Breast epithelium (tissue), 4 donors: ENCODE measurements at regions not wholly inside any gene's neighbourhood (a gene's known extent, or its start where the extent isn't known, plus 50 kb on each side); places are given as distances from the start of the nearest gene placed in this dataset.
"Not testable (repeated sequence)": the region's sequence is repeated elsewhere in the genome, so short reads cannot be mapped to it uniquely, and the experiment has no call there.

ENCODE experiments used
- DNase-seq, 2 donors: peaks; one replicate each; pipeline ENCODE4 v3.0.0-alpha.2; 2019; ENCODE audit warnings: low spot score in 2 of 2
- H3K27ac ChIP-seq, 2 donors: fragments of 200-600 bp; sonication (generic) in 1 of 2; one replicate each; pipeline ENCODE4 v1.5.1; 2016 to 2019; ENCODE audit warnings: mild to moderate bottlenecking in 1 of 2
- H3K27me3 ChIP-seq, 2 donors: fragments of 200-600 bp; sonication (generic) in 1 of 2; one replicate each; pipeline versions ENCODE4 v1.5.1 to v1.6.0; 2017 to 2019; ENCODE audit warnings: control low read depth in 1 of 2, mild to moderate bottlenecking in 1 of 2
- H3K36me3 ChIP-seq: fragments of 200-600 bp; one replicate; pipeline ENCODE4 v1.5.1; 2019
- H3K4me1 ChIP-seq, 2 donors: fragments of 200-600 bp; sonication (generic); one replicate each; pipeline ENCODE4 v1.5.1; 2016 to 2019; ENCODE audit warnings: control low read depth in 1 of 2
- H3K4me3 ChIP-seq, 3 donors: fragments of 200-600 bp; sonication (generic); 1 replicate in 2 of 3; 2 replicates in 1 of 3; pipeline ENCODE4 v1.5.1; 2016 to 2019; ENCODE audit warnings: mild to moderate bottlenecking in 3 of 3, moderate library complexity in 2 of 3
- H3K9me3 ChIP-seq, 2 donors: fragments of 200-600 bp; sonication (generic) in 1 of 2; one replicate each; pipeline ENCODE4 v1.5.1; 2016 to 2019; ENCODE audit warnings: control low read depth in 1 of 2
- POLR2A ChIP-seq: fragments of 450-650 bp; IDR thresholded peaks from one replicate; pipeline ENCODE4 v1.6.1; 2016; ENCODE audit warnings: antibody characterized with exemption, mild to moderate bottlenecking, moderate library complexity
- POLR2AphosphoS5 ChIP-seq, 3 donors: sonication (generic); formaldehyde crosslinking; IDR thresholded peaks; one replicate each; pipeline ENCODE4 v1.6.1; 2017; ENCODE audit warnings: antibody characterized with exemption in 3 of 3
- intact Hi-C: fragments of 100-400 bp; cut with DNase I; formaldehyde crosslinking; loops from one replicate; pipeline ENCODE4 v1.15.1; 2023; ENCODE audit warnings: low total_unique reads
- TF ChIP-seq, protein P1 (sequence below), 3 donors: fragments of 450-650 bp; IDR thresholded peaks; one replicate each; pipeline ENCODE4 v1.5.1; 2016 to 2017; ENCODE audit warnings: antibody characterized with exemption in 3 of 3, mild to moderate bottlenecking in 3 of 3, moderate library complexity in 3 of 3

DNA sequence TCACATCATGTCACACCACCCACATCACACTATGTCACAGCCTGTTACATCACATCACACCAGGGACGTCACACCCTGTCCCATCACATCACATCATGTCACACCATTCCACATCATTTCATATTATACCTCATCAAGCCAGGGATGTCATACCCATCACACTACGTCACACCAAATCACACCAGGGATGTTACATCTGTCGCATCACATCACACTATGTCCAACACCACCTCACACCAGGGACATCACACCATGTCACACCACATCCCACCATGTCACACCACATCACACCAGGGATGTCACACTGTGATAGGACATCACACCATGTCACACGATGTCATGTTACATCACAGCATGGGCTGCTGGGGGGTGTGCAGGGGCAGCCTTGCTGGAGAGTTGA, 110.6 kb downstream of the TMEM121 start:
- Histone ChIP-seq H3K9me3 (peaks cover 2 to 7% of the 10 kb centered on the region in 2 donors), H3K27ac (no peak overlapping the region), H3K36me3 (no peaks in the 10 kb centered on the region), H3K27me3 (no peaks in the 10 kb centered on the region), H3K4me3 (no peak overlapping the region), H3K4me1 (no peaks in the 10 kb centered on the region)
- no peak for DNase-seq
- intact Hi-C loops, result no loop called here
- TF ChIP-seq POLR2AphosphoS5 (IDR thresholded peaks at IDR 0.05) (no peak), POLR2A (no peak)
- TF ChIP-seq, protein P1, sequence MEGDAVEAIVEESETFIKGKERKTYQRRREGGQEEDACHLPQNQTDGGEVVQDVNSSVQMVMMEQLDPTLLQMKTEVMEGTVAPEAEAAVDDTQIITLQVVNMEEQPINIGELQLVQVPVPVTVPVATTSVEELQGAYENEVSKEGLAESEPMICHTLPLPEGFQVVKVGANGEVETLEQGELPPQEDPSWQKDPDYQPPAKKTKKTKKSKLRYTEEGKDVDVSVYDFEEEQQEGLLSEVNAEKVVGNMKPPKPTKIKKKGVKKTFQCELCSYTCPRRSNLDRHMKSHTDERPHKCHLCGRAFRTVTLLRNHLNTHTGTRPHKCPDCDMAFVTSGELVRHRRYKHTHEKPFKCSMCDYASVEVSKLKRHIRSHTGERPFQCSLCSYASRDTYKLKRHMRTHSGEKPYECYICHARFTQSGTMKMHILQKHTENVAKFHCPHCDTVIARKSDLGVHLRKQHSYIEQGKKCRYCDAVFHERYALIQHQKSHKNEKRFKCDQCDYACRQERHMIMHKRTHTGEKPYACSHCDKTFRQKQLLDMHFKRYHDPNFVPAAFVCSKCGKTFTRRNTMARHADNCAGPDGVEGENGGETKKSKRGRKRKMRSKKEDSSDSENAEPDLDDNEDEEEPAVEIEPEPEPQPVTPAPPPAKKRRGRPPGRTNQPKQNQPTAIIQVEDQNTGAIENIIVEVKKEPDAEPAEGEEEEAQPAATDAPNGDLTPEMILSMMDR (IDR thresholded peaks at IDR 0.05), result no peak

DNA sequence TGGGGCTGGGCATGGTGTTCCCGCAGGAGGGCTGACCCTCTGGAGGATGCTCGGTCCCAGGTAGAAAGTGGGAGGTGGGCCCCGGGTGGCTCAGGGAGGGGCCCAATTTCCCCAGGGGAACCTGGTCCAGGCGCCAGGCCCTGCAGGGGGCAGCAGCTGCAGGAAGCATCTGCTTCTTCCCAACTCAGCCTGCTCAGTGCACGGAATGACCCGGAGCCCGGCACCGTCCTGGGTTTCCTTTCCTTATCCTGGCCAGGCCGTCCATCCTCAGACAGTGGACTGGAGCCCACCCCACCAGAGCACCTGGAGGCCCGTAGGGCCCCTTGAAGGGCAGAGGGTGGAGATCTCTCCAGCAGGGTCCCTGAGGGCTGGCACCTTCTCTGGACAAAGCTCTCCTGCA, 111.0 kb downstream of the TMEM121 start:
- intact Hi-C loops, H3K27ac ChIP-seq, DNase-seq, H3K9me3 ChIP-seq, H3K4me1 ChIP-seq, H3K27me3 ChIP-seq, H3K36me3 ChIP-seq, H3K4me3 ChIP-seq: not testable (repeated sequence)

GRCh38 chr14:105639969-105640931, 113.9 kb downstream of the TMEM121 start:
- DNase-seq, result not testable (repeated sequence)

GRCh38 chr14:105641075-105641937, 114.9 kb downstream of the TMEM121 start:
- Histone ChIP-seq H3K36me3 (no peaks in the 10 kb centered on the region), H3K27me3 (no peaks in the 10 kb centered on the region), H3K27ac (no peak overlapping the region), H3K9me3 (no peaks in the 10 kb centered on the region), H3K4me3 (no peak overlapping the region), H3K4me1 (no peaks in the 10 kb centered on the region)
- no peak for DNase-seq
- intact Hi-C loops, result no loop called here
- TF ChIP-seq, protein P1 (IDR thresholded peaks at IDR 0.05), result no peak
- TF ChIP-seq POLR2AphosphoS5 (IDR thresholded peaks at IDR 0.05) (no peak), POLR2A (no peak)

More at GRCh38 chr14:105639969-105640931, 113.9 kb downstream of the TMEM121 start:
- H3K36me3 ChIP-seq, H3K27ac ChIP-seq, intact Hi-C loops, H3K27me3 ChIP-seq, H3K4me1 ChIP-seq, H3K4me3 ChIP-seq, H3K9me3 ChIP-seq: not testable (repeated sequence)

DNA sequence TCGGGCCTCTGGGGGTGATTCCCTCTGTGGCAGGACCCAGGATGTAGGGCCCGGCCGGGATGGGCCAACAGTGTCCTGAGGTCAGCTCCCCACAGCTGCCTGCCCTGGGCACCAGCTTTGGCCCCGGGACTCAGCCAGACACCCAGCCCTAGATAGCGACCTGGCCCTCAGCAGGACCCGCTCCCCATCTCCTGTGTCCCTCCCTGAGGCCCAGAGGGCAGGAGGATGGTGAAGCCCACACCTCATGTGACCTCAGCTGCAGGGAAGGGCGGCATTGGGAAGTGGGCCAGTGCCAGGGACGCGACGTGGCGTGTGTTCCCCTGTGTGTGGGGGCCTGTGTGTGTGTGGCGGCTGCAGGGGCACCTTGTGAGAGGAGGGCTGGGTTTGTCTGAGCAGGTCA, 115.6 kb downstream of the TMEM121 start:
- intact Hi-C loops, H3K27me3 ChIP-seq, H3K27ac ChIP-seq, H3K4me3 ChIP-seq, DNase-seq, H3K4me1 ChIP-seq, H3K36me3 ChIP-seq, H3K9me3 ChIP-seq: not testable (repeated sequence)

DNA sequence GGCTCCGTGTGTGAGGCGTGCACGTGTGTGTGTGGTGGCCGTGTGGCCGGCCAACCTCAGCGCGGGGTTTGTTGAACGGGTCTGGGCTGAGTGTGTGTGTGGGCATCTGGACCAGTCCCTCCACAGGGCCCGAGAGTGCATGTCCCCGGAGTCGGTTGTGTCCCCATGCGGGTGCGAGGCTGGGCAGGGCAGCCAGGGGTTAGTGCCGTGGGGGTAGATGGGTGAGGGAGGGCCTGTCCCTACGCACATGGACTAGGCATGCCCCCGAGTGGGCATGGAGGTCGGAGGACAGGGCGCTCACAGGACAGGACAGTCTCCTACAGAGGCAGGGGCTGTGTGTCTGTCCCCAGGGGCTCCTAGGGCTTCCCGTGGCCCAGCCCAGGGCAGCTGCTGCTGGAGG, 116.1 kb downstream of the TMEM121 start:
- DNase-seq, H3K27me3 ChIP-seq, H3K4me3 ChIP-seq, H3K9me3 ChIP-seq, H3K4me1 ChIP-seq, H3K36me3 ChIP-seq, H3K27ac ChIP-seq, intact Hi-C loops: not testable (repeated sequence)

DNA sequence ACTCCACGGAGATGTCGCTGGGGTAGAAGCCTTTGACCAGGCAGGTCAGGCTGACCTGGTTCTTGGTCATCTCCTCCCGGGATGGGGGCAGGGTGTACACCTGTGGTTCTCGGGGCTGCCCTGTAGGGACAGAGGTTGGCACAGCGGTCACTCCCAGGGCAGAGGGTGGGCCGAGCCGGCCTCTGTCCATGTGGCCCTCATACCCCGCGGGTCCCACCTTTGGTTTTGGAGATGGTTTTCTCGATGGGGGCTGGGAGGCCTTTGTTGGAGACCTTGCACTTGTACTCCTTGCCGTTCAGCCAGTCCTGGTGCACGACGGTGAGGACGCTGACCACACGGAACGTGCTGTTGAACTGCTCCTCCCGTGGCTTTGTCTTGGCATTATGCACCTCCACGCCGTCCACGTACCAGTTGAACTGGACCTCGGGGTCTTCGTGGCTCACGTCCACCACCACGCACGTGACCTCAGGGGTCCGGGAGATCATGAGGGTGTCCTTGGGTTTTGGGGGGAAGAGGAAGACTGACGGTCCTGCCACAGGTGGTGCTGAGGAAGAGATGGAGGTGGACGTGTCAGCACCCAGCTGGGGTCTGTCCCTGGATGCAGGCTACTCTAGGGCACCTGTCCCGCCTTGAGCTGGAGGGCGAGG, 117.1 kb downstream of the TMEM121 start:
- H3K4me1 ChIP-seq, H3K27me3 ChIP-seq, DNase-seq, H3K9me3 ChIP-seq, H3K4me3 ChIP-seq, intact Hi-C loops, H3K27ac ChIP-seq, H3K36me3 ChIP-seq: not testable (repeated sequence)

GRCh38 chr14:105644053-105644435, 117.7 kb downstream of the TMEM121 start:
- intact Hi-C loops, result not testable (repeated sequence)

GRCh38 chr14:105644457-105644856, 118.1 kb downstream of the TMEM121 start:
- H3K4me3 ChIP-seq, H3K4me1 ChIP-seq, H3K36me3 ChIP-seq, DNase-seq, intact Hi-C loops, H3K9me3 ChIP-seq, H3K27ac ChIP-seq, H3K27me3 ChIP-seq: not testable (repeated sequence)

More at GRCh38 chr14:105644053-105644435, 117.7 kb downstream of the TMEM121 start:
- H3K9me3 ChIP-seq, H3K4me3 ChIP-seq, H3K36me3 ChIP-seq, DNase-seq, H3K4me1 ChIP-seq, H3K27me3 ChIP-seq, H3K27ac ChIP-seq: not testable (repeated sequence)

- H3K27ac ChIP-seq, H3K36me3 ChIP-seq, intact Hi-C loops, H3K4me3 ChIP-seq, H3K9me3 ChIP-seq, H3K27me3 ChIP-seq, DNase-seq, H3K4me1 ChIP-seq: not testable (repeated sequence)
Measured at GRCh38 chr14:105644891-105645290, 118.5 kb downstream of the TMEM121 start.
